ENCODE measurements at regions not wholly inside any gene's neighbourhood (a gene's known extent, or its start where the extent isn't known, plus 50 kb on each side); places are given as distances from the start of the nearest gene placed in this dataset.

- Histone ChIP-seq H3K79me2 (ENCODE audit: control insufficient read depth, insufficient read depth, low read length) (no peaks in the 10 kb centered on the region), H3K27ac (ENCODE audit: insufficient read depth, low read depth, low read length) (no peak overlapping the region), H3K9me3 (replicated peaks; ENCODE audit: control insufficient read depth, insufficient read depth, low read length) (no peaks in the 10 kb centered on the region), H2AFZ (ENCODE audit: low read depth, low read length) (no peak overlapping the region), H3K9me1 (replicated peaks; ENCODE audit: control insufficient read depth, extremely low read depth, insufficient read depth, low read length) (no peaks in the 10 kb centered on the region), H3K4me1 (ENCODE audit: control insufficient read depth, extremely low read depth, insufficient read depth, low read length) (no peaks in the 10 kb centered on the region), H3K9ac (replicated peaks; ENCODE audit: extremely low read depth, insufficient read depth, low read length) (no peak overlapping the region), H3K27me3 (ENCODE audit: control insufficient read depth in 2 of 2, insufficient read depth in 2 of 2, low read length in 2 of 2) (no peaks in the 10 kb centered on the region), H3K4me2 (ENCODE audit: insufficient read depth, low read length) (no peak overlapping the region), H3K4me3 (replicated peaks in 1 of 3; ENCODE audit: insufficient read depth in 1 of 3, low read depth in 1 of 3, low read length in 3 of 3) (no peak overlapping the region), H3K36me3 (ENCODE audit: control insufficient read depth in 2 of 2, extremely low read depth in 1 of 2, insufficient read depth in 2 of 2, low read length in 2 of 2) (no peaks in the 10 kb centered on the region), H4K20me1 (replicated peaks; ENCODE audit: control insufficient read depth, extremely low read depth, insufficient read depth, low read length) (no peaks in the 10 kb centered on the region)
- POLR2A ChIA-PET, result no interaction called here
- FAIRE-seq, result no peak
- dilution Hi-C loops (cut with MboI; ENCODE audit: extremely low pct_ligation_motif_present, low sequenced_read_pairs) (no loop called here), intact Hi-C loops (cut with micrococcal nuclease) (no loop called here)
- TF ChIP-seq POLR2AphosphoS5 (IDR thresholded peaks at IDR 0.05; ENCODE audit: insufficient read depth, low read depth, low read length), result no peak
- TF ChIP-seq JUN (IDR thresholded peaks at IDR 0.05; ENCODE audit: borderline replicate concordance, insufficient read depth, insufficient read length, low read depth), result no peak
- TF ChIP-seq EZH2 (IDR thresholded peaks at IDR 0.05; ENCODE audit: borderline replicate concordance, low read depth, low read length, severe bottlenecking), result no peak
- TF ChIP-seq POLR2A (IDR thresholded peaks at IDR 0.05; ENCODE audit: low read depth, low read length), result no peak
- TF ChIP-seq CTCF (IDR thresholded peaks at IDR 0.05; ENCODE audit: extremely low read depth in 1 of 2, insufficient read depth in 1 of 2, low read depth in 1 of 2, low read length in 2 of 2), result no peak
- TF ChIP-seq FOS (IDR thresholded peaks at IDR 0.05; ENCODE audit: borderline replicate concordance, insufficient read depth, low read length), result no peak
- TF ChIP-seq MAX (IDR thresholded peaks at IDR 0.05; ENCODE audit: insufficient read depth, insufficient read length), result no peak
- TF ChIP-seq GATA2 (IDR thresholded peaks at IDR 0.05; ENCODE audit: insufficient read depth, insufficient read length, low read depth, low read length), result no peak
- no peak for TF ChIP-seq MYC (IDR thresholded peaks at IDR 0.05; ENCODE audit: low read depth, low read length)
- BruUV-seq (replicated peaks), result no TSS peak
- CTCF ChIA-PET, result no interaction called here
- DNase-seq (ENCODE audit: low read depth, low spot score), result no peak
These were observed 426.8 kb upstream of the DYNLRB2 start for GRCh38 chr16:80113873-80114574.

Measured in endothelial cell of umbilical vein (primary cell).